Breast epithelium (tissue), 3 donors: ENCODE measurements at regions not wholly inside any gene's neighbourhood (a gene's known extent, or its start where the extent isn't known, plus 50 kb on each side); places are given as distances from the start of the nearest gene placed in this dataset.

Source experiments
- POLR2A ChIP-seq: fragments of 450-650 bp; IDR thresholded peaks from one replicate; pipeline ENCODE4 v1.6.1; 2016; ENCODE audit warnings: antibody characterized with exemption, mild to moderate bottlenecking, moderate library complexity
- TF ChIP-seq, protein P1 (sequence below), 3 donors: fragments of 450-650 bp; IDR thresholded peaks; one replicate each; pipeline ENCODE4 v1.5.1; 2016 to 2017; ENCODE audit warnings: antibody characterized with exemption in 3 of 3, mild to moderate bottlenecking in 3 of 3, moderate library complexity in 3 of 3

DNA sequence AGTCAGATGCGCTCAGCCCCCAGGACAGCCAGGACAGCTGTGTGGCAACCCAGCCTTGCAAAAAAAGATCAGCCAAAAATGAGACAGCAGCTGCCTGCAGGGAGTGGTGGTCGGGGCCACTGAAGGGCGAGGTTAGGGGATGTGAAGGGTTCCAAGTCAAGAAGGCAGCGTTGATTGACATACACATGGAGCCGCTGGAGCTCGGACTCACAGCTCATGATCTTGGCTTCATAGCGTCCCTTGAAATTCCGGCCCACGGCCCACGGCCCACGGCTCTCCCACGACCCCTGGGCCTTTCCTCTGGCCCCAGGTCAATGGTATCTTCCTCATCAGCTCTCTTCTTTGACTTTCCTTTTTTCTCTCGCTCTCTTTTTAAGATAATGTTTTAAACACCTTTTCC lies 390.0 kb upstream of the IRX4 start:
- TF ChIP-seq, protein P1, sequence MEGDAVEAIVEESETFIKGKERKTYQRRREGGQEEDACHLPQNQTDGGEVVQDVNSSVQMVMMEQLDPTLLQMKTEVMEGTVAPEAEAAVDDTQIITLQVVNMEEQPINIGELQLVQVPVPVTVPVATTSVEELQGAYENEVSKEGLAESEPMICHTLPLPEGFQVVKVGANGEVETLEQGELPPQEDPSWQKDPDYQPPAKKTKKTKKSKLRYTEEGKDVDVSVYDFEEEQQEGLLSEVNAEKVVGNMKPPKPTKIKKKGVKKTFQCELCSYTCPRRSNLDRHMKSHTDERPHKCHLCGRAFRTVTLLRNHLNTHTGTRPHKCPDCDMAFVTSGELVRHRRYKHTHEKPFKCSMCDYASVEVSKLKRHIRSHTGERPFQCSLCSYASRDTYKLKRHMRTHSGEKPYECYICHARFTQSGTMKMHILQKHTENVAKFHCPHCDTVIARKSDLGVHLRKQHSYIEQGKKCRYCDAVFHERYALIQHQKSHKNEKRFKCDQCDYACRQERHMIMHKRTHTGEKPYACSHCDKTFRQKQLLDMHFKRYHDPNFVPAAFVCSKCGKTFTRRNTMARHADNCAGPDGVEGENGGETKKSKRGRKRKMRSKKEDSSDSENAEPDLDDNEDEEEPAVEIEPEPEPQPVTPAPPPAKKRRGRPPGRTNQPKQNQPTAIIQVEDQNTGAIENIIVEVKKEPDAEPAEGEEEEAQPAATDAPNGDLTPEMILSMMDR (IDR thresholded peaks at IDR 0.05): no peak
- TF ChIP-seq POLR2A: no peak
